KBM-7 (cell line): ENCODE measurements at regions not wholly inside any gene's neighbourhood (a gene's known extent, or its start where the extent isn't known, plus 50 kb on each side); places are given as distances from the start of the nearest gene placed in this dataset.

Source experiments
- DNase-seq: peaks from one replicate; pipeline ENCODE4 v3.0.0-alpha.2; 2015
- in situ Hi-C: fragments of 300-500 bp; cut with MboI; formaldehyde crosslinking; loops from 2 replicates; pipeline ENCODE4 v1.14.3; 2020; ENCODE audit warnings: low sequenced_read_pairs, low pct_unique_long_range_greater_than_20kb, mixed read lengths

DNA sequence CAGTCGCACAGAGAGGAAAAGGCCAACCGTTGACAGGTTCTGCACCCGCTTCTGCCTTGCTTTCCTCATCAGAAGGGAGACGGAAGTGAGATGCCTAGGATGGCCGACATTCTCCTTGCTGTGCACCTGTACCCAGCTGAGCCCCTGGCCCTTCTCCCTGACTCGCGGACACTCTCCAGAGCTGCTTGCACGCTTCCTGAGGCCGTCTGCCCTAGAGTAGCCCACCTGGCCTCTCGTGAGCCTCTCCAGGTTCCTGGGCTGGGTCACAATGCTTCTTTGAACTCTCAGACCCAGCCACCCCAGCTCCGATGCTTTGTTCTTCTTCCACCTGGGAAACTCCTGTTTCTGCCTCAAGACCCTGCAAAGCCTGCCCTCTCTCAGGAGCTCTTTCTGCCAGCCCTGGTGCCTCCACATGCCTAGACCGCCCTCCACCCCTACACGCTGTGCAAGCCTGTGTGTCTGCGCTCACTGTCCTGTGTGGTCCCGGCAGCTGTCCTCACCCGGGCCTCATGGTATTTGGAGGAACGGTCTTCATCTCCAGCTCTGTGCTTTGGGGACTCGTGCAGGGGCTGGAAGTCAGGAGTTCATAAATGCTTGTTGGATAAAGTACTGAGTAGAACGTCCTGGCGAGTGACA lies 345.4 kb upstream of the SALL3 start:
- in situ Hi-C loops: no loop called here
- DNase-seq: no peak

DNA sequence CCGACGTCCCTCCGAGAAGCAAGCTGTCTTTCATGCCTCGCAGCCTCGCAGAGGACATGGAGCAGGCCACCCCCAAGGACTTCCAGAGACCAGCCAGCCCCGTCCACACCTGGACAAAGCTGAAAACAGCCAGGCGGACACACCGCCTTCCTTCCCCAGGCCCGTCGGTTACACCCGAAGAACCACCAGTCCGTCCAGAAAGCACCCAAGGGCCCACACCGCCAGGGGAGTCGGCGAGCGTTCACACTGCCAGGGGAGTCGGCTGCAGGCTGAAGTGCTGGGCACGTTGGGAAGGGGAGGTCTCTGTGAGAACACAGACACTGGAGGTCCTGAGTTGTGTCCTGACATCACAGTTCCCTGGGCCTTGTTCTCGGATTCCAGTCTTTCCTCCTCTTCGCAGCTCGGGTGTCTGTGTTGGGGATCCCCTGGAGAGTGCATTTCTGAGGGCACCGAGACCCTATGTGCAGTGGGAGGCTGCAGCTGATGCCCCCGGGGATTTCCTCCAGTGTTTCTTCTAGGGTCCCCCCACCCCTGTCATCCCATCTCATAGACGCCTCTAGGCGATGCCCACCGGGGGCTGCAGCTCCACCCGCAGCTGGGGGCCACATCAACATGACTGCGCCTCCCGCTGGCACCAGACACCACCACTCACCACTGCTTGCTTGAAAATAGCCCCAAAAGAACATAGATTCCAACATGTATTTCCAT lies 344.4 kb upstream of the SALL3 start:
- in situ Hi-C loops: no loop called here

DNA sequence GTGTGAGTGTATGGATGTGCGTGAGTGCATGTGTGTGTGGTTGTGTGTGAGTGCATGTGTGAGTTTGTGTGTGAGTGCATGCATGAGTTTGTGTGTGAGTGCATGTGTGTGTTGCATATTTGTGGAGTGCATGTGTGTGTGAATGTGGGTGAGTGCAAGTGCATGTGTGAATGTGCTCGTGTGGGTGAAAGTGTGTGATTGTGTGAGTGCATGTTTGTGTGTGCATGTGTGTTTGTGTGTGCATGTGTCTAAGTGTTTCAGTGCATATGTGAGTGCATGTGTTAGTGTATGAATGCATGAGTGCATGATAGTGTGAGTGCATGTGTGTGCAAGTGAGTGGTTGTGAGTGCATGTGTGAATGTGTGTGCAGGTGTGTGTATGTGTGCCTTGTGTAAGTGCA lies 343.4 kb upstream of the SALL3 start:
- no peak for DNase-seq
- in situ Hi-C loops: no loop called here

More for the DNA sequence above, 344.4 kb upstream of the SALL3 start:
- DNase-seq: no peak

- no peak for DNase-seq
- in situ Hi-C loops: no loop called here
Observed at GRCh38 chr18:78637442-78638402, 341.9 kb upstream of the SALL3 start.

DNA sequence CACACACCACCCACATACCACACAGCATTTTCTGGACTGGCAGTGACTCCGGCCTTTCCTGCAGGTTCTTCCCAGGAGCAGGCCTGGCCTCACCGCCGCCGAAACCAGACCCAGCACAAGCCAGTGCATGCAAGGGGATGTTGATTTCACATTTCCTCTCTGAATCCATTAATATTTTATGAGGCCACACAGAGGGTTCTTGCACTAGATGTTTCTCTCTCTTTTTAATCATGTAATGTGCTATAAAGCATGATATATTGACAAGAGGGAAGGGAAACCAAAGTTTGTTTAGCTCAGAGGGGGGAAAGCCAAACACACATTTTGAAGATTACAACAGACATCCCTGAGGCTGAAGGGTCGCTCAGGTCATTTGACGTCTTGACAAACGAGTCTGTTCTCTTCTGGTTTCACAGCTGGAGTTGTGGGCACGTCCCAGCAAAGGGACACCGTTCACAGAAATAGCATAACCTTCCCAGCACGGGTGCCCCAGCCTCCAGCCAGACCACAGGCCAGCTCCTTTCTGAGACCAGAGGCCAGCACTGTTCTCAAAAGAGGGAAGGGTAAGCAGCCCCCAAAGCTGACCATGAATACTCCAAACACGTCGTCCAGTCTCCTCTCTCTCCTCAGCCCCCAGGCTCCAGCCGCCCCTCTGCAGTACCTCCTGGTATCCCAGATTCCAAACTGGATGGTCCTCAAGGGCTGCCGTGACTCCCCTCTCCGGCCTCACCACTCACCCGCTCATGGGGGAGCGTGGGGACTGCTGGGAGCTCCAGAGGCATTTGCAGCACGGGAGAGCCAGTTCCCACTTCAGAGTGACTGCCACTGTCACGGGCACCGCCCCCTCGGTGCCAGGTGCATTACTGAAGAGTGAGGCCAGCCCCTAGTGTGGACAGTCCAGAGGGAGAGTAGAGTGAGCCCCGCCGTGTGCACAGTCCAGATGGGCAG lies 340.3 kb upstream of the SALL3 start:
- in situ Hi-C loops: no loop called here
- no peak for DNase-seq

- DNase-seq: no peak
- in situ Hi-C loops: no loop called here
Observed at GRCh38 chr18:78640246-78640995, 339.2 kb upstream of the SALL3 start.

GRCh38 chr18:78641689-78642231 lies 337.9 kb upstream of the SALL3 start:
- peak; percentile 48 for DNase-seq
- in situ Hi-C loops: no loop called here

DNA sequence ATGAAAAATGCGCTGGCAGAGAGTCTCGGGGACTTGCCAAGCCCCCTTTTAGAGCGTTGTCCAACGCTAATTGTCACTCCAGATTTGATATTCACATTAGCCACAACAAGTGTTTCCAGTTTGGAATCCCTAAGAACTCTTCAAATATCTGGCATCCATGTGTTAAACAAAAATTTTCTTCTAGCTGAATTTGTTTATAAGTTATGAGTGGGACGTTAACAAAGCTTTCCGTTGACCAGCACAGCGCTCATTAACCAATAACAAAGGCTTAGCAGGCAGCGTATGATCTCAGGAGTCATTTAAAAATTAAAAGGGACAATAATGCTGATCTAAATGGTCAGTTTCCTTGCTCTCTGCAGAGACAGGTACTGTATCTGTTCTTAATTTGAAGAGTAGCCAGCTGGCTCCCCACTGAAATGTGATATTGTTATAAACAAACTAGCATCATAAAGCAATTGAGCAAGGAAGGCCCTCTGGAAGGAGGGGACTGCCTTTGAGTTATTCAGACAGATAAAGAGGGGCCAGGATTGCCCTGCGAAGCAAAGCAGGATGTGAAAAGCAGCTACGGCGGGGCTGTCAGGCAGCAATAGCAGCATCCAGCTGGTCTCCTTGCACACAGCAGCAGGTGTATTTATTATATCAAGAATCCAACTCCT lies 337.2 kb upstream of the SALL3 start:
- DNase-seq: no peak
- in situ Hi-C loops: no loop called here

DNA sequence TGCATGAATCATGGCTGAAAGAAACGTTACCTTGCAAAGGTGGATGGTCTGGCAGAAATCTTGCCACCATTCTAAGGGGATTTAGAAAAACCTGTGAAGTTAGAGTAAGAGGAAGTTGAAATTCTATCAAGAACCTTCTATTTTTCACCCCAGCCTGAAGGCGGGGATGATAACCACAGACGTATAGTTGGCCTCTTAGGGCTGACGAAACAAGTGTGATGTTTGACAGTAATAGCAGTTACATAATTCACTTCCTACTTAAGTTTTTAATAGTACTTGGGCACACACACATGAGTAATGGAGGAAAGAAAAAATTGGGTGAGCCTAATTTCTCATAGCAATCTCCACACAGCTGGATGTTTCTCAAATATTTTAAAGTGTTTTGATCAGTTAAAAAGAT lies 336.6 kb upstream of the SALL3 start:
- peak; percentile 64 for DNase-seq
- in situ Hi-C loops: no loop called here

- in situ Hi-C loops: no loop called here
Observed at GRCh38 chr18:78643981-78644380, 335.6 kb upstream of the SALL3 start.

GRCh38 chr18:78645216-78645615 lies 334.4 kb upstream of the SALL3 start:
- in situ Hi-C loops: no loop called here

More at GRCh38 chr18:78643981-78644380, 335.6 kb upstream of the SALL3 start:
- DNase-seq: no peak

GRCh38 chr18:78647018-78647417 lies 332.6 kb upstream of the SALL3 start:
- no peak for DNase-seq
- in situ Hi-C loops: no loop called here

More at GRCh38 chr18:78645216-78645615, 334.4 kb upstream of the SALL3 start:
- DNase-seq: no peak

GRCh38 chr18:78649421-78649820 lies 330.2 kb upstream of the SALL3 start:
- in situ Hi-C loops: no loop called here
- DNase-seq: no peak

DNA sequence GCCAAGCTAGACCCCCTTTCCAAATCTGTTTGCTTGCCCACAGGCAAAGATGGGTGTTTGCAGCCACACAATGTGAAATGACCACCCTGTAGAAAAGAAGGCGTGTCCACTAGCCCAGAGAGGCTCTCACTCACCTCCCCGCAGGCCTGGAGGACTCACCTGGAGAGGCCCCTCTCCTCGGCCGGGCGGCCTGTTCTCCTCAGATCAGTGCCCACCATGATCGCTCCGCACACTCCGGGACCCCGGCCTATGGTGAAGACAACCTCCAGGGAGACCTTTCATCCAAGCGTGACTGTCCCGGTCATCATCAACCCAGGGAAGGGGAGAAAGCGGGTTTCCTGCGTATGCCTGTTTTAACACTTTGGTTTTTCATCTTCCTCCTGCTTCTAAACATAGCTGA lies 328.7 kb upstream of the SALL3 start:
- in situ Hi-C loops: no loop called here
- no peak for DNase-seq

- no peak for DNase-seq
- in situ Hi-C loops: no loop called here
Observed at GRCh38 chr18:78652001-78652545, 327.5 kb upstream of the SALL3 start.

GRCh38 chr18:78655921-78656320 lies 323.7 kb upstream of the SALL3 start:
- in situ Hi-C loops: no loop called here

GRCh38 chr18:78656346-78656925 lies 323.2 kb upstream of the SALL3 start:
- in situ Hi-C loops: no loop called here
- no peak for DNase-seq

More at GRCh38 chr18:78655921-78656320, 323.7 kb upstream of the SALL3 start:
- DNase-seq: no peak
